GM12873 (cell line): ENCODE measurements at regions not wholly inside any gene's neighbourhood (a gene's known extent, or its start where the extent isn't known, plus 50 kb on each side); places are given as distances from the start of the nearest gene placed in this dataset.

Experiments used
- CTCF ChIP-seq: IDR thresholded peaks from 2 replicates; pipeline ENCODE4 v1.5.1; 2012; ENCODE audit warnings: low read depth, mild to moderate bottlenecking, moderate library complexity, low read length, control low read depth; ENCODE audit not compliant: insufficient read depth; ENCODE audit errors: missing control alignments

DNA sequence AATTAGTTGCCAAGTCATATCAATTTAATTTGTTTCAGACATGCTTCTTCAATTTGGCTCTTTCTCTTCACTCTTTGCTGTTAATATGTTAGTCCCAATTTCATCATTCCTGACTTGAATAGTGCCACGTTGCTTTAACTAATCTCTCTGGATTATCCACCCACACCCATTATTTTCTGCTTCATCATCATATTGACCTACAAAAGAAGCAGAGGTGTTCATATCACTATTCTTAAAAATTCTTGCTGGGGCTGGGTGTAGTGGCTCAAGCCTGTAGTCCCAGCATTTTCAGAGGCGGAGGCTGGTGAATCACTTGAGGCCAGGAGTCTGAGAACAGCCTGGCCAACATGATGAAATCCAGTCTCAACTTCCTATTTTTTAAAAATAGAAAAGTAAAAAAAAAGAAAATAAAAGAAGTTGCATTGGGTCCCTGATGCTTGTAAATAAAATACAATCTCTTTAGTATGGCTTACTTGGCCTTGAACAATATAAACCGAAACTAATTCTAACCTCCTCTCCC is 65.7 kb upstream of the KCNIP4 start:
- TF ChIP-seq CTCF: no peak

DNA sequence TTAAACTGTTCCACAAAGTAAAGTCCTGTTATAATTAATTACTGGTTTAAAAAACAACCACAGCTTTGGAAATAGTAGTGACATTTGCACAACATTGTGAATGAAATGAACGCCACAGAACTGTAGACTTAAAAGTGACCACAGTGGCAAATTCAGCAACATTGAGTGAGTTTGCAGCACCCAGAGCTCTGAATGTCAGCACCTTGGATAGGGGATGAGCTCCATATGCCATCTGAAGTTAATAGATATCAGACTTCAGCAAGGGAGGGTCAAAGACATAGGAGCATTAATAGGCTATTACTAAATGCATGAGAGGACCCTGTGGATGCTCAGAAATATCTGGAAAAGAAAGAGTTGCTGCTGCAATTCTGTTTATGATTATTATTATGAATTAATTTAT is 55.3 kb upstream of the KCNIP4 start:
- TF ChIP-seq CTCF: no peak
